HepG2 (cell line): ENCODE measurements at regions not wholly inside any gene's neighbourhood (a gene's known extent, or its start where the extent isn't known, plus 50 kb on each side); places are given as distances from the start of the nearest gene placed in this dataset.

Experiments used
- ATAC-seq: fragments of 200-7000 bp; cut with Tn5 transposase; 3 replicates; pipeline ENCODE4 v1.9.1; 2020; ENCODE audit warnings: mild to moderate bottlenecking, moderate library complexity
- BruUV-seq: library from RNA; stranded (reverse); fragments of 400-500 nt; replicated peaks from 2 replicates; lab custom pipeline; 2021; lab: Mats Ljungman, UMichigan
- CTCF ChIA-PET: fragments of 300-600 bp; formaldehyde crosslinking; extraction: SDS; loops from one replicate; lab custom pipeline; 2021; ENCODE audit warnings: low total read pairs, inconsistent platforms, low intra/inter-chr PET ratio; lab: Yijun Ruan, JAX
- POLR2A ChIA-PET: fragments of 350-600 bp; sonication (Branson Sonifier 250); formaldehyde crosslinking; loops from one replicate; lab custom pipeline; 2020; ENCODE audit warnings: antibody characterized with exemption, inconsistent platforms; lab: Yijun Ruan, JAX
- DNase-seq: peaks from one replicate; pipeline ENCODE4 v3.0.0-alpha.2; 2015; ENCODE audit warnings: low spot score
- FAIRE-seq: peaks from 3 replicates; lab custom pipeline; 2011; peaks lifted over from hg19 to GRCh38; lab: Jason Lieb, UNC
- H2AFZ ChIP-seq: one replicate; pipeline ENCODE4 v1.6.1; 2011; ENCODE audit warnings: low read length, inconsistent platforms
- H3K27ac ChIP-seq: fragments of 300-600 bp; 3 replicates; pipeline ENCODE4 v1.8.0; 2011; ENCODE audit warnings: mixed run types, mild to moderate bottlenecking, mixed read lengths, low read length, inconsistent platforms; ENCODE audit not compliant: insufficient read depth; ENCODE audit errors: extremely low read length
- H3K27me3 ChIP-seq, 2 experiments: fragments of 200-600 bp in 1 of 2; 2 replicates in 1 of 2; 3 replicates in 1 of 2; pipeline versions ENCODE4 v1.6.0 to v1.8.0; 2011; ENCODE audit warnings: low read length in 2 of 2, mild to moderate bottlenecking in 2 of 2, moderate library complexity in 2 of 2, inconsistent platforms in 1 of 2; ENCODE audit not compliant: insufficient read depth in 2 of 2, control insufficient read depth in 1 of 2
- H3K36me3 ChIP-seq, 2 experiments: fragments of 200-600 bp in 1 of 2; replicated peaks in 1 of 2; 2 replicates in 1 of 2; 3 replicates in 1 of 2; pipeline versions ENCODE4 v1.5.1 to v1.8.0; 2011; ENCODE audit warnings: low read length in 2 of 2, inconsistent platforms in 1 of 2; ENCODE audit not compliant: insufficient read depth in 2 of 2, control insufficient read depth in 1 of 2
- H3K4me1 ChIP-seq: 2 replicates; pipeline ENCODE4 v1.5.1; 2012; ENCODE audit warnings: low read length, inconsistent platforms; ENCODE audit not compliant: insufficient read depth
- H3K4me2 ChIP-seq: 2 replicates; pipeline ENCODE4 v1.6.0; 2011; ENCODE audit warnings: low read depth, low read length, inconsistent platforms
- H3K4me3 ChIP-seq, 3 experiments: fragments of 200-600 bp in 1 of 3; sonication (generic), shearing (Covaris generic) in 1 of 3; replicated peaks in 1 of 3; 2 replicates each; pipeline ENCODE4 v1.5.1; 2011 to 2016; ENCODE audit warnings: low read length in 3 of 3, inconsistent platforms in 2 of 3, low read depth in 2 of 3, mild to moderate bottlenecking in 2 of 3, control low read depth in 1 of 3, mixed read lengths in 1 of 3; ENCODE audit not compliant: insufficient read depth in 1 of 3
- H3K79me2 ChIP-seq: one replicate; pipeline ENCODE4 v1.6.1; 2011; ENCODE audit warnings: low read length, inconsistent platforms; ENCODE audit not compliant: insufficient read depth
- H3K9ac ChIP-seq: 2 replicates; pipeline ENCODE4 v1.6.0; 2011; ENCODE audit warnings: mild to moderate bottlenecking, low read depth, low read length, inconsistent platforms; ENCODE audit not compliant: insufficient read depth
- H3K9me3 ChIP-seq: 2 replicates; pipeline ENCODE4 v1.5.1; 2012; ENCODE audit warnings: mild to moderate bottlenecking, low read length
- H4K20me1 ChIP-seq: 2 replicates; pipeline ENCODE4 v1.6.0; 2011; ENCODE audit warnings: inconsistent platforms, mild to moderate bottlenecking, low read length, moderate library complexity; ENCODE audit not compliant: insufficient read depth
- AKAP8 ChIP-seq: sonication (generic); formaldehyde crosslinking; IDR thresholded peaks from 2 replicates; pipeline ENCODE4 v1.5.1; 2020; ENCODE audit warnings: mild to moderate bottlenecking, missing genetic modification reagents
- CBX1 ChIP-seq: IDR thresholded peaks from one replicate; pipeline ENCODE4 v1.6.1; 2016; ENCODE audit warnings: antibody characterized with exemption, low read depth
- CBX5 ChIP-seq: sonication (generic); formaldehyde crosslinking; IDR thresholded peaks from 2 replicates; pipeline ENCODE4 v1.4.0; 2020; ENCODE audit warnings: missing genetic modification reagents, borderline replicate concordance
- TAF15 ChIP-seq: fragments of 200-400 bp; formaldehyde crosslinking; IDR thresholded peaks from one replicate; pipeline ENCODE4 v1.6.1; 2018; ENCODE audit warnings: mild to moderate bottlenecking, low read depth, low read length; ENCODE audit not compliant: poor library complexity, severe bottlenecking
- TBP ChIP-seq: sonication (generic); formaldehyde crosslinking; IDR thresholded peaks from 2 replicates; pipeline ENCODE4 v1.5.0; 2020; ENCODE audit warnings: missing genetic modification reagents
- ZNF558 ChIP-seq: sonication (generic); formaldehyde crosslinking; IDR thresholded peaks from 2 replicates; pipeline ENCODE4 v1.9.0; 2022; ENCODE audit warnings: mild to moderate bottlenecking, missing genetic modification reagents, borderline replicate concordance
- ZNF670 ChIP-seq: sonication (generic); formaldehyde crosslinking; IDR thresholded peaks from 2 replicates; pipeline ENCODE4 v1.8.0; 2022; ENCODE audit warnings: mild to moderate bottlenecking, missing genetic modification reagents, borderline replicate concordance
- ZSCAN21 ChIP-seq: sonication (generic); formaldehyde crosslinking; IDR thresholded peaks from 2 replicates; pipeline ENCODE4 v1.8.0; 2022; ENCODE audit warnings: mild to moderate bottlenecking, missing genetic modification reagents, moderate library complexity, borderline replicate concordance
- WGBS: methylation state at CpG from one replicate; pipeline ENCODE4 v1.1.6; 2017; ENCODE audit warnings: low lambda C conversion rate; 5-methylcytosine and 5-hydroxymethylcytosine counted together
- in situ Hi-C: cut with HindIII; loops from 2 replicates; pipeline ENCODE4 v1.10.0; 2017; ENCODE audit warnings: low pct_unique_long_range_greater_than_20kb; ENCODE audit not compliant: extremely low pct_ligation_motif_present
- intact Hi-C: fragments of 100-400 bp; cut with micrococcal nuclease; formaldehyde crosslinking; loops from one replicate; pipeline ENCODE4 v1.10.0; 2022; ENCODE audit not compliant: unreplicated experiment
- TF ChIP-seq, protein P1 (sequence below): sonication (generic); formaldehyde crosslinking; IDR thresholded peaks from 2 replicates; pipeline ENCODE4 v1.8.1; 2023; ENCODE audit warnings: mild to moderate bottlenecking, missing genetic modification reagents, borderline replicate concordance
- TF ChIP-seq, protein P2 (sequence below): sonication (generic); formaldehyde crosslinking; IDR thresholded peaks from 2 replicates; pipeline ENCODE4 v1.4.0; 2020; ENCODE audit warnings: missing genetic modification reagents, borderline replicate concordance
- TF ChIP-seq, protein P3 (sequence below): sonication (generic); formaldehyde crosslinking; IDR thresholded peaks from 2 replicates; pipeline ENCODE4 v1.8.1; 2023; ENCODE audit warnings: missing genetic modification reagents, mild to moderate bottlenecking, borderline replicate concordance
- TF ChIP-seq, protein P4 (sequence below): sonication (generic); formaldehyde crosslinking; IDR thresholded peaks from 2 replicates; pipeline ENCODE4 v1.4.0; 2020; ENCODE audit warnings: mild to moderate bottlenecking, missing genetic modification reagents, borderline replicate concordance
- TF ChIP-seq, protein P5 (sequence below): sonication (generic); formaldehyde crosslinking; IDR thresholded peaks from 2 replicates; pipeline ENCODE4 v1.5.0; 2020; ENCODE audit warnings: mild to moderate bottlenecking, missing genetic modification reagents

DNA sequence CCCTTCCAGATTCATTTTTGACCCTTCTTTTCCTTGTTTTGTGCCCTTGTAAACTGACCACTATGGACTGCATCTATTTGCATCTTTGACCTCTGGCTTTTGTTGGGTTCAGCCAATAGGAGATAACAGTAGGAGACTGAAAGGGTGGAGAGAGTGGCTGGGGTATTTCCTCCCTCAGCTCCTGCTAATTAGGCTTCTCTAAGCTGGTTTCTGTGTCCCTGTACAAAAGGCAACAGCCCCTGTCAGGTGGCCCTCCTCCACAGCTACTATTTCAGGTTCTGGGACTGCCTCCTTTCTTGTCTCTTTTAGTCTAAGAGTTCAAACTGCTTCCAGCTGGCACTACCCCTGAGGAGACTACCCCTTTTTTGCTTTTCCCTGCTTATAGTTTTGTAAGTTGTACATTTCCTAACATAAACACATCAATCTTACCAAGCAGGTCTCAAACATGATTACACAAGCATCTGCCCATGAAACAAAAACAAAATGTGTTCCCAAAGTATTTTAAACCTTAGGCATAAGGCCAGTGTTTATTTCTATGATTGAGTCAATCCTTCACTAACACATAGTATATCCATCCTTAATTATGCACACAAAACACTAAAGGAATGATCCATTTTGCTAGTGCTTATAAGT, 262.0 kb upstream of the TRPM3 start (continued):
- TF ChIP-seq ZSCAN21 (CRISPR knock-in tag) (no peak), ZNF558 (CRISPR knock-in tag) (no peak), CBX1 (no peak)
- TF ChIP-seq, protein P1, sequence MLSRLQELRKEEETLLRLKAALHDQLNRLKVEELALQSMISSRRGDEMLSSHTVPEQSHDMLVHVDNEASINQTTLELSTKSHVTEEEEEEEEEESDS (CRISPR knock-in tag): no peak

DNA sequence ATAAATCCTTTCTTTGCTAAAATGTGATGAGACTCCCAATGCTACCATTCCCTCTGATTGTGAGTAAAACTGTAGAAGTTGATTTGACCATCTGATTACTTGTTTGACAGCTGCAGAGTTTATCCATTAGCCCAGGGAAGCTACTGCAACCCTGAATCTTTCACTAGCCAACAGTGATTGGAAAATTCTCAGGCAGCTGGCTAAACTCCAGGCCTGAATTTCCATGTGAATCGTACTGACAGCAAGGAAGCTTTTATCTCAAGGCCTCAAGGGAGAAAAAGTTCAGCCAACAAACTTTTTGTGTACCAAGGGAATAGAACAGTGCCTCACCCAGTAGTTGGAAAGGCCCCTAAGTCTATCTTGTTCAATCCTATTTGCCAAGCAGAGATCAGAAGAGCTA, 246.7 kb upstream of the TRPM3 start:
- CTCF ChIA-PET: no interaction called here
- H2AFZ ChIP-seq: no peak overlapping the region
- intact Hi-C loops (no loop called here), in situ Hi-C loops (no loop called here)
- FAIRE-seq: no peak
- H3K9ac ChIP-seq: no peak overlapping the region
- H3K27ac ChIP-seq: no peak overlapping the region
- ATAC-seq: no peak
- no peak overlapping the region for H3K4me2 ChIP-seq
- no peak for DNase-seq
- no peaks in the 10 kb centered on the region for H3K4me1 ChIP-seq
- POLR2A ChIA-PET: no interaction called here
- WGBS: 0% methylated on average over 1 of the region's 1 CpG
- no peaks in the 10 kb centered on the region for H3K9me3 ChIP-seq
- H3K4me3 ChIP-seq: no peak overlapping the region
- H3K79me2 ChIP-seq: no peaks in the 10 kb centered on the region
- BruUV-seq: no TSS peak
- H3K36me3 ChIP-seq: no peaks in the 10 kb centered on the region
- H4K20me1 ChIP-seq: no peaks in the 10 kb centered on the region
- H3K27me3 ChIP-seq: no peaks in the 10 kb centered on the region
- TF ChIP-seq, protein P2, sequence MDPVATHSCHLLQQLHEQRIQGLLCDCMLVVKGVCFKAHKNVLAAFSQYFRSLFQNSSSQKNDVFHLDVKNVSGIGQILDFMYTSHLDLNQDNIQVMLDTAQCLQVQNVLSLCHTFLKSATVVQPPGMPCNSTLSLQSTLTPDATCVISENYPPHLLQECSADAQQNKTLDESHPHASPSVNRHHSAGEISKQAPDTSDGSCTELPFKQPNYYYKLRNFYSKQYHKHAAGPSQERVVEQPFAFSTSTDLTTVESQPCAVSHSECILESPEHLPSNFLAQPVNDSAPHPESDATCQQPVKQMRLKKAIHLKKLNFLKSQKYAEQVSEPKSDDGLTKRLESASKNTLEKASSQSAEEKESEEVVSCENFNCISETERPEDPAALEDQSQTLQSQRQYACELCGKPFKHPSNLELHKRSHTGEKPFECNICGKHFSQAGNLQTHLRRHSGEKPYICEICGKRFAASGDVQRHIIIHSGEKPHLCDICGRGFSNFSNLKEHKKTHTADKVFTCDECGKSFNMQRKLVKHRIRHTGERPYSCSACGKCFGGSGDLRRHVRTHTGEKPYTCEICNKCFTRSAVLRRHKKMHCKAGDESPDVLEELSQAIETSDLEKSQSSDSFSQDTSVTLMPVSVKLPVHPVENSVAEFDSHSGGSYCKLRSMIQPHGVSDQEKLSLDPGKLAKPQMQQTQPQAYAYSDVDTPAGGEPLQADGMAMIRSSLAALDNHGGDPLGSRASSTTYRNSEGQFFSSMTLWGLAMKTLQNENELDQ: no peak
- TF ChIP-seq CBX5 (CRISPR knock-in tag): no peak
- TF ChIP-seq TAF15: no peak
- TF ChIP-seq, protein P3, sequence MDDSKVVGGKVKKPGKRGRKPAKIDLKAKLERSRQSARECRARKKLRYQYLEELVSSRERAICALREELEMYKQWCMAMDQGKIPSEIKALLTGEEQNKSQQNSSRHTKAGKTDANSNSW (CRISPR knock-in tag): no peak
- no peak for TF ChIP-seq ZNF670 (CRISPR knock-in tag)
- TF ChIP-seq TBP (CRISPR knock-in tag): no peak
- TF ChIP-seq AKAP8 (CRISPR knock-in tag): no peak
- TF ChIP-seq, protein P4, sequence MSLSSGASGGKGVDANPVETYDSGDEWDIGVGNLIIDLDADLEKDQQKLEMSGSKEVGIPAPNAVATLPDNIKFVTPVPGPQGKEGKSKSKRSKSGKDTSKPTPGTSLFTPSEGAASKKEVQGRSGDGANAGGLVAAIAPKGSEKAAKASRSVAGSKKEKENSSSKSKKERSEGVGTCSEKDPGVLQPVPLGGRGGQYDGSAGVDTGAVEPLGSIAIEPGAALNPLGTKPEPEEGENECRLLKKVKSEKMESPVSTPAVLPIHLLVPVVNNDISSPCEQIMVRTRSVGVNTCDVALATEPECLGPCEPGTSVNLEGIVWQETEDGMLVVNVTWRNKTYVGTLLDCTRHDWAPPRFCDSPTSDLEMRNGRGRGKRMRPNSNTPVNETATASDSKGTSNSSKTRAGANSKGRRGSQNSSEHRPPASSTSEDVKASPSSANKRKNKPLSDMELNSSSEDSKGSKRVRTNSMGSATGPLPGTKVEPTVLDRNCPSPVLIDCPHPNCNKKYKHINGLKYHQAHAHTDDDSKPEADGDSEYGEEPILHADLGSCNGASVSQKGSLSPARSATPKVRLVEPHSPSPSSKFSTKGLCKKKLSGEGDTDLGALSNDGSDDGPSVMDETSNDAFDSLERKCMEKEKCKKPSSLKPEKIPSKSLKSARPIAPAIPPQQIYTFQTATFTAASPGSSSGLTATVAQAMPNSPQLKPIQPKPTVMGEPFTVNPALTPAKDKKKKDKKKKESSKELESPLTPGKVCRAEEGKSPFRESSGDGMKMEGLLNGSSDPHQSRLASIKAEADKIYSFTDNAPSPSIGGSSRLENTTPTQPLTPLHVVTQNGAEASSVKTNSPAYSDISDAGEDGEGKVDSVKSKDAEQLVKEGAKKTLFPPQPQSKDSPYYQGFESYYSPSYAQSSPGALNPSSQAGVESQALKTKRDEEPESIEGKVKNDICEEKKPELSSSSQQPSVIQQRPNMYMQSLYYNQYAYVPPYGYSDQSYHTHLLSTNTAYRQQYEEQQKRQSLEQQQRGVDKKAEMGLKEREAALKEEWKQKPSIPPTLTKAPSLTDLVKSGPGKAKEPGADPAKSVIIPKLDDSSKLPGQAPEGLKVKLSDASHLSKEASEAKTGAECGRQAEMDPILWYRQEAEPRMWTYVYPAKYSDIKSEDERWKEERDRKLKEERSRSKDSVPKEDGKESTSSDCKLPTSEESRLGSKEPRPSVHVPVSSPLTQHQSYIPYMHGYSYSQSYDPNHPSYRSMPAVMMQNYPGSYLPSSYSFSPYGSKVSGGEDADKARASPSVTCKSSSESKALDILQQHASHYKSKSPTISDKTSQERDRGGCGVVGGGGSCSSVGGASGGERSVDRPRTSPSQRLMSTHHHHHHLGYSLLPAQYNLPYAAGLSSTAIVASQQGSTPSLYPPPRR (CRISPR knock-in tag): no peak
- TF ChIP-seq, protein P5, sequence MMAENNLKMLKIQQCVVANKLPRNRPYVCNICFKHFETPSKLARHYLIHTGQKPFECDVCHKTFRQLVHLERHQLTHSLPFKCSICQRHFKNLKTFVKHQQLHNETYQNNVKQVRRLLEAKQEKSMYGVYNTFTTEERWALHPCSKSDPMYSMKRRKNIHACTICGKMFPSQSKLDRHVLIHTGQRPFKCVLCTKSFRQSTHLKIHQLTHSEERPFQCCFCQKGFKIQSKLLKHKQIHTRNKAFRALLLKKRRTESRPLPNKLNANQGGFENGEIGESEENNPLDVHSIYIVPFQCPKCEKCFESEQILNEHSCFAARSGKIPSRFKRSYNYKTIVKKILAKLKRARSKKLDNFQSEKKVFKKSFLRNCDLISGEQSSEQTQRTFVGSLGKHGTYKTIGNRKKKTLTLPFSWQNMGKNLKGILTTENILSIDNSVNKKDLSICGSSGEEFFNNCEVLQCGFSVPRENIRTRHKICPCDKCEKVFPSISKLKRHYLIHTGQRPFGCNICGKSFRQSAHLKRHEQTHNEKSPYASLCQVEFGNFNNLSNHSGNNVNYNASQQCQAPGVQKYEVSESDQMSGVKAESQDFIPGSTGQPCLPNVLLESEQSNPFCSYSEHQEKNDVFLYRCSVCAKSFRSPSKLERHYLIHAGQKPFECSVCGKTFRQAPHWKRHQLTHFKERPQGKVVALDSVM (CRISPR knock-in tag): no peak
